Esophagus muscularis mucosa (tissue), 4 donors: ENCODE measurements at regions not wholly inside any gene's neighbourhood (a gene's known extent, or its start where the extent isn't known, plus 50 kb on each side); places are given as distances from the start of the nearest gene placed in this dataset.

Experiments used
- DNase-seq: peaks from one replicate; pipeline ENCODE4 v3.0.0-alpha.2; 2017; ENCODE audit errors: extremely low spot score
- H3K27ac ChIP-seq, 4 donors: fragments of 200-600 bp; sonication (generic); replicated peaks in 1 of 4; 1 replicate in 3 of 4; 2 replicates in 1 of 4; pipeline ENCODE4 v1.5.1; 2016 to 2019; ENCODE audit warnings: mild to moderate bottlenecking in 1 of 4
- H3K27me3 ChIP-seq, 4 donors: fragments of 200-600 bp; sonication (generic); one replicate each; pipeline versions ENCODE4 v1.5.1 to v1.6.0; 2016 to 2019
- H3K36me3 ChIP-seq, 4 donors: fragments of 200-600 bp; sonication (generic); one replicate each; pipeline ENCODE4 v1.5.1; 2016 to 2019
- H3K4me1 ChIP-seq, 4 donors: fragments of 200-600 bp; sonication (generic); one replicate each; pipeline ENCODE4 v1.5.1; 2016 to 2019
- H3K4me3 ChIP-seq, 4 donors: fragments of 200-600 bp; sonication (generic); 1 replicate in 2 of 4; 2 replicates in 2 of 4; pipeline ENCODE4 v1.5.1; 2016 to 2019; ENCODE audit warnings: mild to moderate bottlenecking in 4 of 4, moderate library complexity in 1 of 4
- H3K9me3 ChIP-seq, 4 donors: fragments of 200-600 bp; sonication (generic); 1 replicate in 3 of 4; 2 replicates in 1 of 4; pipeline ENCODE4 v1.5.1; 2016 to 2019
- EP300 ChIP-seq: sonication (generic); formaldehyde crosslinking; IDR thresholded peaks from one replicate; pipeline ENCODE4 v1.6.1; 2017; ENCODE audit warnings: antibody characterized with exemption
- POLR2A ChIP-seq: fragments of 450-650 bp; IDR thresholded peaks from one replicate; pipeline ENCODE4 v1.6.1; 2017; ENCODE audit warnings: antibody characterized with exemption, moderate library complexity, mild to moderate bottlenecking, low read depth
- POLR2AphosphoS5 ChIP-seq, 2 donors: sonication (generic); formaldehyde crosslinking; IDR thresholded peaks; one replicate each; pipeline ENCODE4 v1.6.1; 2017; ENCODE audit warnings: antibody characterized with exemption in 2 of 2
- WGBS: methylation state at CpG from one replicate; pipeline ENCODE4 v1.1.5; 2018; 5-methylcytosine and 5-hydroxymethylcytosine counted together
- intact Hi-C: fragments of 100-400 bp; cut with DNase I; formaldehyde crosslinking; loops from one replicate; pipeline ENCODE4 v1.15.1; 2023
- TF ChIP-seq, protein P1 (sequence below), 3 experiments: fragments of 200-600 bp in 2 of 3; fragments of 450-650 bp in 1 of 3; sonication (generic) in 2 of 3; IDR thresholded peaks; one replicate each; pipeline ENCODE4 v1.5.1; 2017 to 2019; ENCODE audit warnings: antibody characterized with exemption in 3 of 3, mild to moderate bottlenecking in 2 of 3, moderate library complexity in 1 of 3

DNA sequence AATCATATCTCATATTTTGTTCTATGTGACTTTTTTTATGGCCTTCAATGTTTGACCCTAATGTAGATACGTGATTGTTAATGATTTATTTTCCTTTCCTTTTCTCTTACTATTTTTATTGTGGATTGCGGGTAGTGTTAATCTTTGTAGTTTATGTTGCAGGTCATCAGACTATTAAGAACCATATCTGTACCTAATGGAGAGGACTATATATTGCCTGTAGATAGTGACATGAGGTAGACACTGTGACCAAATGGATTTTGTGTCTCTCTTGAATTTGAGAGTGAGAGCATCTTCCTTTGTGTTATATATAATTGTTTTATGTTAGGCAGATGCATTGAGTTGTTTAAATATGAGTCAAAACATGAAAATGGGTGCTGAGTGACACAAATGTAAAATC, 543.4 kb upstream of the MGAT4C start:
- Histone ChIP-seq H3K27ac (no peak overlapping the region), H3K36me3 (no peaks in the 10 kb centered on the region), H3K9me3 (no peaks in the 10 kb centered on the region), H3K4me3 (no peak overlapping the region), H3K4me1 (no peaks in the 10 kb centered on the region), H3K27me3 (no peaks in the 10 kb centered on the region)
- DNase-seq = no peak
- intact Hi-C loops = no loop called here
- 88% methylated on average over 2 of the region's 2 CpGs for WGBS
- TF ChIP-seq POLR2AphosphoS5 (IDR thresholded peaks at IDR 0.05) (no peak), POLR2A (no peak), EP300 (no peak)
- TF ChIP-seq, protein P1, sequence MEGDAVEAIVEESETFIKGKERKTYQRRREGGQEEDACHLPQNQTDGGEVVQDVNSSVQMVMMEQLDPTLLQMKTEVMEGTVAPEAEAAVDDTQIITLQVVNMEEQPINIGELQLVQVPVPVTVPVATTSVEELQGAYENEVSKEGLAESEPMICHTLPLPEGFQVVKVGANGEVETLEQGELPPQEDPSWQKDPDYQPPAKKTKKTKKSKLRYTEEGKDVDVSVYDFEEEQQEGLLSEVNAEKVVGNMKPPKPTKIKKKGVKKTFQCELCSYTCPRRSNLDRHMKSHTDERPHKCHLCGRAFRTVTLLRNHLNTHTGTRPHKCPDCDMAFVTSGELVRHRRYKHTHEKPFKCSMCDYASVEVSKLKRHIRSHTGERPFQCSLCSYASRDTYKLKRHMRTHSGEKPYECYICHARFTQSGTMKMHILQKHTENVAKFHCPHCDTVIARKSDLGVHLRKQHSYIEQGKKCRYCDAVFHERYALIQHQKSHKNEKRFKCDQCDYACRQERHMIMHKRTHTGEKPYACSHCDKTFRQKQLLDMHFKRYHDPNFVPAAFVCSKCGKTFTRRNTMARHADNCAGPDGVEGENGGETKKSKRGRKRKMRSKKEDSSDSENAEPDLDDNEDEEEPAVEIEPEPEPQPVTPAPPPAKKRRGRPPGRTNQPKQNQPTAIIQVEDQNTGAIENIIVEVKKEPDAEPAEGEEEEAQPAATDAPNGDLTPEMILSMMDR (IDR thresholded peaks at IDR 0.05) = no peak

DNA sequence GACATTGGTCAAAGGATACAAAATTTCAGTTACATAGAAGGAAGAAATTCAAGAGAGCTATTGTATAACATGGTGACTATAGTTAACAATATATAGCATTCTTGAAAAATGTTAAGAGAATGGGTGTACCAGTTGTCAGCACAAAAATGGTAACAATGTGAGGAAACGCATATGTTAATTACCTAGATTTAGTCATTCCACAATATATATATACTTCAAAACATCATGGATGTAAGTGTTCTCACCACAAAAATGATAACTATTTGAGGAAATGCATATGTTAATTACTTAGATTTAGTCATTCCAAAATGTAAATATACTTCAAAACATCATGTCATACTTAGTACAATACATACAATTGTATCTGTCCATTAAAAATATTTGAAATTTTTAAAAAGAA, 540.4 kb upstream of the MGAT4C start:
- Histone ChIP-seq H3K4me1 (no peaks in the 10 kb centered on the region), H3K36me3 (no peaks in the 10 kb centered on the region), H3K9me3 (no peaks in the 10 kb centered on the region), H3K27me3 (no peaks in the 10 kb centered on the region), H3K4me3 (no peak overlapping the region), H3K27ac (no peak overlapping the region)
- DNase-seq = no peak
- TF ChIP-seq POLR2A (no peak), POLR2AphosphoS5 (IDR thresholded peaks at IDR 0.05) (no peak), EP300 (no peak)
- TF ChIP-seq, protein P1 (IDR thresholded peaks at IDR 0.05) = no peak
- intact Hi-C loops = no loop called here
- 93% methylated on average over 1 of the region's 1 CpG for WGBS

DNA sequence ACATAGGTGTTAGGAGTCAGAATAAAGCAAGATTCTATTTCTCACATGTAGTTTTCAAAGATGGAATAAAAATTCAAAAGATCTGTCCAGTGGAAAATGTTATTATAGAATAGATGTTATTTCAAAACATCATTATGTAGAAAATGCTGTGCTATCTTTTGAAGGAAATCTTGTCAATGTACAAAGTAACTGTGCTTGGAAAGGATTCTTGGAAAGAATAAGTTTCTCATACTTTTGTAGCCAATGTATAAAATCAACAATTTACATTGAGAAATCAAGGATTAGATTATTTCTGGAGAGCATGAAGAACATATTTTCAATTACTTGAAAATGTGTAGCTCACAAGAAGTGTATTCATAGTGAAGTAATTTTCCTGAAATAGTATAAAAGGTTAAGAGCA, 532.5 kb upstream of the MGAT4C start:
- Histone ChIP-seq H3K9me3 (no peaks in the 10 kb centered on the region), H3K27ac (no peak overlapping the region), H3K27me3 (no peaks in the 10 kb centered on the region), H3K4me3 (no peak overlapping the region), H3K36me3 (no peaks in the 10 kb centered on the region), H3K4me1 (peaks cover 0 to 10% (median 0%) of the 10 kb centered on the region in 4 donors)
- DNase-seq = no peak
- TF ChIP-seq POLR2A (no peak), EP300 (no peak), POLR2AphosphoS5 (IDR thresholded peaks at IDR 0.05) (no peak)
- TF ChIP-seq, protein P1 (IDR thresholded peaks at IDR 0.05) = no peak
- intact Hi-C loops = no loop called here

DNA sequence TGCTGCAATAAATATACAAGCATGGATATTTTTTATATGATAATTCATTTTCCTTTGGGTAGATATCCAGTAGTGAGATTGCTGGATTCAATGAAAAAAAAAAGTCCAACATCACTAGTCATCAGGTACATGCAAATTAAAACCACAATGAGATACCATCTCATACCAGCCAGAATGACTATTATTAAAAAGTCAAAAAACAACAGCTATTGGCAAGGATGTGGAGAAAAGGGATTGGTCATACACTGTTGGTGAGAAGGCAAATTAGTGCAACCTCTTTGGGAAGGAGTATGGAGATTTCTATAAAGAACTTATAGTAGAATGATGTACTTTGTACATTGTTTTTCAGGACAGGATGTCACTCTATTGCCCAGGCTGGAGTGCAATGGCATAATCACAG, 531.2 kb upstream of the MGAT4C start:
- no peak for DNase-seq
- peaks cover 0 to 10% (median 0%) of the 10 kb centered on the region in 4 donors for H3K4me1 ChIP-seq
- no peaks in the 10 kb centered on the region for H3K36me3 ChIP-seq
- H3K27me3 ChIP-seq = no peaks in the 10 kb centered on the region
- no peak overlapping the region for H3K27ac ChIP-seq
- no peak overlapping the region for H3K4me3 ChIP-seq
- TF ChIP-seq POLR2AphosphoS5 (IDR thresholded peaks at IDR 0.05) = no peak
- TF ChIP-seq, protein P1 (IDR thresholded peaks at IDR 0.05) = no peak
- TF ChIP-seq EP300 = no peak
- no peak for TF ChIP-seq POLR2A
- intact Hi-C loops = no loop called here
- H3K9me3 ChIP-seq = no peaks in the 10 kb centered on the region

DNA sequence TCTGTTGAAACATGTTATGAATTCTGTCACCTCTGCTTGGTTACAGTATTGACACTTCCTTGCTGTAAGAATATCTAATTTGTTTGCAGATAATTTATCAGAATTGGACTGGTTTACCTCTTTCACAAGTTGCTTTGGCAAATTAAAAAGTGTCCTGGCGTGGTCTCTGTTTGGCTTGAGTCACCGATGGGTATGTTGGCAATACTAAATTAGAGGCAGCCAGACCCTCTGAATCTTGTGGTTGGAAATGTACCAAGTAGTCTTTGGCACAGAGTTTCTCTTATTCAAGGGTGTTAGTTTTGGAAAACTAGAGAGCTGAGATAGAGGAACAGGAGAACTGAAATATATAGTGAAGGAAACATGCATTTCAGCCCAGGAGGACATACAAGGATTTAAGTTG, 521.1 kb upstream of the MGAT4C start:
- H3K9me3 ChIP-seq = no peaks in the 10 kb centered on the region
- H3K4me1 ChIP-seq = no peaks in the 10 kb centered on the region
- no peak overlapping the region for H3K4me3 ChIP-seq
- no peaks in the 10 kb centered on the region for H3K36me3 ChIP-seq
- WGBS = 74% methylated on average over 2 of the region's 2 CpGs
- intact Hi-C loops = no loop called here
- TF ChIP-seq POLR2AphosphoS5 (IDR thresholded peaks at IDR 0.05) (no peak), EP300 (no peak), POLR2A (no peak)
- TF ChIP-seq, protein P1 (IDR thresholded peaks at IDR 0.05) = no peak
- no peak for DNase-seq
- H3K27me3 ChIP-seq = no peaks in the 10 kb centered on the region
- H3K27ac ChIP-seq = no peak overlapping the region
